MM.1S (cell line): ENCODE measurements at regions not wholly inside any gene's neighbourhood (a gene's known extent, or its start where the extent isn't known, plus 50 kb on each side); places are given as distances from the start of the nearest gene placed in this dataset.

Experiments used
- DNase-seq: peaks from one replicate; pipeline ENCODE4 v3.0.0-alpha.2; 2015
- H2AFZ ChIP-seq: fragments of 300-600 bp; sonication (generic); 2 replicates; pipeline ENCODE4 v1.6.0; 2016; ENCODE audit warnings: antibody characterized with exemption, low read length
- H3F3A ChIP-seq: fragments of 300-600 bp; sonication (generic); 2 replicates; pipeline ENCODE4 v1.6.1; 2016; ENCODE audit warnings: mild to moderate bottlenecking, antibody characterized with exemption, low read length, moderate library complexity, mixed read lengths; ENCODE audit not compliant: insufficient read depth
- H3K27ac ChIP-seq: fragments of 300-600 bp; sonication (generic); 2 replicates; pipeline ENCODE4 v1.5.1; 2016; ENCODE audit warnings: mild to moderate bottlenecking, low read length
- H3K27me3 ChIP-seq: fragments of 300-600 bp; sonication (generic); replicated peaks from 2 replicates; pipeline ENCODE4 v1.6.0; 2016; ENCODE audit warnings: low read length; ENCODE audit not compliant: insufficient read depth
- H3K36me3 ChIP-seq: fragments of 300-600 bp; sonication (generic); replicated peaks from 2 replicates; pipeline ENCODE4 v1.6.1; 2016; ENCODE audit warnings: mild to moderate bottlenecking, low read length, mixed read lengths; ENCODE audit not compliant: insufficient read depth
- H3K4me1 ChIP-seq: fragments of 300-600 bp; sonication (generic); 2 replicates; pipeline ENCODE4 v1.6.1; 2016; ENCODE audit warnings: low read length, mixed read lengths
- H3K4me2 ChIP-seq: fragments of 300-600 bp; sonication (generic); 2 replicates; pipeline ENCODE4 v1.6.0; 2016; ENCODE audit warnings: low read depth, low read length
- H3K4me3 ChIP-seq: fragments of 300-600 bp; sonication (generic); 2 replicates; pipeline ENCODE4 v1.5.1; 2016; ENCODE audit warnings: low read length, mixed read lengths
- H3K79me2 ChIP-seq: fragments of 300-600 bp; sonication (generic); 2 replicates; pipeline ENCODE4 v1.6.1; 2016; ENCODE audit warnings: mixed run types, low read length, mixed read lengths
- H3K9ac ChIP-seq: fragments of 300-600 bp; sonication (generic); 2 replicates; pipeline ENCODE4 v1.6.1; 2016; ENCODE audit warnings: low read length, mixed read lengths
- H3K9me2 ChIP-seq: fragments of 300-600 bp; sonication (generic); replicated peaks from 2 replicates; pipeline ENCODE4 v1.6.1; 2016; ENCODE audit warnings: mild to moderate bottlenecking, low read length, mixed read lengths; ENCODE audit not compliant: insufficient read depth
- H3K9me3 ChIP-seq: fragments of 300-600 bp; sonication (generic); replicated peaks from 2 replicates; pipeline ENCODE4 v1.6.1; 2016; ENCODE audit warnings: mild to moderate bottlenecking, low read length, mixed read lengths; ENCODE audit not compliant: insufficient read depth
- H4K20me1 ChIP-seq: fragments of 300-600 bp; sonication (generic); 2 replicates; pipeline ENCODE4 v1.6.1; 2016; ENCODE audit warnings: mild to moderate bottlenecking, low read length, moderate library complexity, mixed read lengths; ENCODE audit not compliant: insufficient read depth
- EZH2 ChIP-seq: fragments of 300-600 bp; sonication (generic); optimal IDR thresholded peaks from 2 replicates; pipeline ENCODE3; 2017; ENCODE audit warnings: low read depth, mild to moderate bottlenecking, antibody characterized with exemption, low read length, mixed read lengths
- EZH2phosphoT487 ChIP-seq: fragments of 300-600 bp; sonication (generic); IDR thresholded peaks from 2 replicates; pipeline ENCODE4 v1.6.1; 2018; ENCODE audit warnings: antibody characterized with exemption, low read length
- TF ChIP-seq, protein P1 (sequence below): fragments of 300-600 bp; sonication (generic); IDR thresholded peaks from 2 replicates; pipeline ENCODE4 v1.5.1; 2016; ENCODE audit warnings: antibody characterized with exemption, low read length, mixed read lengths

DNA sequence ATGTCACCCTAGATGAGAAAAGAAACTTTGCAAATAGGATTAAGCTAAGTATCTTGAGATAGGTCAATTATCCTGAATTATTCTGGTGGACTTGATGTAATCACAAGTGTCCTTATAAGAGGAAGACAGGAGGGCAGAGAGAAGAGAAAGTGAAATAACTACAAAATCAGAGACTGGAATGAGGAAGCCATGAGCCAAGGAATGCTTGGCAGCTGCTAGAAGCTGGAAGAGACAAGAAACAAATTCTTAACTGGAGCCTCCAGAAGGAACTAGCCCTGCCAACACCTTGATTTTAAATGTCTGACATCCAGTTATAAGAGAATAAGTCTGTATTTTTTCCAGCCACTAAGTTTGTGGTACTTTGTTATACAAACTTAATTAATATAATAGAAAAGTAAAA, 480.0 kb downstream of the NR2F1-AS1 start:
- no peak overlapping the region for H3K4me3 ChIP-seq
- no peaks in the 10 kb centered on the region for H3K9me2 ChIP-seq
- no peak overlapping the region for H3K4me2 ChIP-seq
- H4K20me1 ChIP-seq: no peaks in the 10 kb centered on the region
- DNase-seq: no peak
- no peaks in the 10 kb centered on the region for H3K9me3 ChIP-seq
- H2AFZ ChIP-seq: no peak overlapping the region
- H3K4me1 ChIP-seq: no peaks in the 10 kb centered on the region
- no peak for TF ChIP-seq EZH2phosphoT487
- TF ChIP-seq EZH2: no peak
- TF ChIP-seq, protein P1, sequence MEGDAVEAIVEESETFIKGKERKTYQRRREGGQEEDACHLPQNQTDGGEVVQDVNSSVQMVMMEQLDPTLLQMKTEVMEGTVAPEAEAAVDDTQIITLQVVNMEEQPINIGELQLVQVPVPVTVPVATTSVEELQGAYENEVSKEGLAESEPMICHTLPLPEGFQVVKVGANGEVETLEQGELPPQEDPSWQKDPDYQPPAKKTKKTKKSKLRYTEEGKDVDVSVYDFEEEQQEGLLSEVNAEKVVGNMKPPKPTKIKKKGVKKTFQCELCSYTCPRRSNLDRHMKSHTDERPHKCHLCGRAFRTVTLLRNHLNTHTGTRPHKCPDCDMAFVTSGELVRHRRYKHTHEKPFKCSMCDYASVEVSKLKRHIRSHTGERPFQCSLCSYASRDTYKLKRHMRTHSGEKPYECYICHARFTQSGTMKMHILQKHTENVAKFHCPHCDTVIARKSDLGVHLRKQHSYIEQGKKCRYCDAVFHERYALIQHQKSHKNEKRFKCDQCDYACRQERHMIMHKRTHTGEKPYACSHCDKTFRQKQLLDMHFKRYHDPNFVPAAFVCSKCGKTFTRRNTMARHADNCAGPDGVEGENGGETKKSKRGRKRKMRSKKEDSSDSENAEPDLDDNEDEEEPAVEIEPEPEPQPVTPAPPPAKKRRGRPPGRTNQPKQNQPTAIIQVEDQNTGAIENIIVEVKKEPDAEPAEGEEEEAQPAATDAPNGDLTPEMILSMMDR: no peak
- no peaks in the 10 kb centered on the region for H3K27me3 ChIP-seq
- H3K79me2 ChIP-seq: no peaks in the 10 kb centered on the region
- H3K36me3 ChIP-seq: no peaks in the 10 kb centered on the region
- no peak overlapping the region for H3K27ac ChIP-seq
- H3F3A ChIP-seq: no peaks in the 10 kb centered on the region
- H3K9ac ChIP-seq: no peak overlapping the region

DNA sequence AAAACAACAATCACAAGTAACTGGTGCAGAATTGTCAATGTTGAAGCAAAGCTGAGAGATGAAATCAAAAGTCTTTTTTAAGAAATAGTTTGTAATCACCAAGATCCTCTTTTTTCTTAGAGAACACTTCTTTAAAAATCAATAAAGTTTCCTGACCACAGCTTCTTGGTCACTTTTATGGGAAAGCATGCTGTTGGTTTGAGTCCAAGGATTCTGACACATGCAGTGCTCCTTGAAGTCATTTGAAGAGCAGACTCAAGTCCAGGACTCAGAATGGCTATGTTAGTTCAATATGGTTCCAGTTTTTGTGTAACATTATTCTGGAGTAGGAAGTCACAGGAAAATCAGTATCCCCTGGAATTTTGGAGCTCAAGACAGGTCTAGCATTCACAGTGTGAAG, 480.6 kb downstream of the NR2F1-AS1 start:
- H3K79me2 ChIP-seq: no peaks in the 10 kb centered on the region
- no peaks in the 10 kb centered on the region for H3K36me3 ChIP-seq
- no peak overlapping the region for H2AFZ ChIP-seq
- TF ChIP-seq EZH2phosphoT487 (no peak), EZH2 (no peak)
- TF ChIP-seq, protein P1: no peak
- no peak overlapping the region for H3K4me3 ChIP-seq
- H3K4me2 ChIP-seq: no peak overlapping the region
- H3K9me3 ChIP-seq: no peaks in the 10 kb centered on the region
- H3K9me2 ChIP-seq: no peaks in the 10 kb centered on the region
- no peak for DNase-seq
- H3F3A ChIP-seq: no peaks in the 10 kb centered on the region
- no peaks in the 10 kb centered on the region for H4K20me1 ChIP-seq
- no peak overlapping the region for H3K27ac ChIP-seq
- no peaks in the 10 kb centered on the region for H3K4me1 ChIP-seq
- no peak overlapping the region for H3K9ac ChIP-seq
- H3K27me3 ChIP-seq: no peaks in the 10 kb centered on the region

DNA sequence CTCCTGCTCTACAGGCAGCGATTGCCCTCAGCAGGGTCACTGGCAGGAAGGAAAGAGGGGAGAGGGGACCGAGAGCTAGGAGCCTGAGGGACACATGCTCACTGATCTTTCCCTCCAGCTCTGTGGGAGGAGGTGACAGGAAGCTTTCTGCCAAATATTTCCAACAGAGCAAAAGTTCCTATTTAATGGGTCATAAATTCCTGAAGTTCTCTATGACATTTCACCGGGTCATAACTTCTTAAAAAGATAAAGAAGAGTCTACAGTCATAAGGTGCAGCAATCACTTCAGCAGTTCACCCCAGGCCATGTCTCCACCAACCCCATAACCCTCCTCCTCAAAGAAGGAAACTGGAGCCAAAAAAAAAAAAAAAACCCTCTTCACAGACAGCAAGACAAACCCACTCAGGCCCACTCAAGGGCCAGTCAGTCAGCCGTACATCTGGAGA, 481.1 kb downstream of the NR2F1-AS1 start:
- Histone ChIP-seq H3K9me3 (no peaks in the 10 kb centered on the region), H3K27me3 (no peaks in the 10 kb centered on the region), H3K9me2 (no peaks in the 10 kb centered on the region), H4K20me1 (no peaks in the 10 kb centered on the region), H3K4me3 (no peak overlapping the region), H3K79me2 (no peaks in the 10 kb centered on the region), H3F3A (no peaks in the 10 kb centered on the region), H3K9ac (no peak overlapping the region), H2AFZ (no peak overlapping the region), H3K4me2 (no peak overlapping the region), H3K4me1 (no peaks in the 10 kb centered on the region), H3K36me3 (no peaks in the 10 kb centered on the region), H3K27ac (no peak overlapping the region)
- TF ChIP-seq EZH2: no peak
- TF ChIP-seq, protein P1: no peak
- no peak for TF ChIP-seq EZH2phosphoT487
- DNase-seq: no peak
